Thyroid gland (tissue), 4 donors: ENCODE measurements at regions not wholly inside any gene's neighbourhood (a gene's known extent, or its start where the extent isn't known, plus 50 kb on each side); places are given as distances from the start of the nearest gene placed in this dataset.
A peak's percentile ranks its signal among the peaks of the same experiment; 100 is the strongest.

Experiments
- DNase-seq, 2 donors: peaks; one replicate each; pipeline ENCODE4 v3.0.0-alpha.2; 2019
- H3K27ac ChIP-seq, 3 donors: fragments of 200-600 bp; sonication (generic); 1 replicate in 2 of 3; 2 replicates in 1 of 3; pipeline ENCODE4 v1.5.1; 2016 to 2019; ENCODE audit warnings: mild to moderate bottlenecking in 1 of 3, moderate library complexity in 1 of 3
- H3K27me3 ChIP-seq: fragments of 200-600 bp; sonication (generic); one replicate; pipeline ENCODE4 v1.5.1; 2019
- H3K36me3 ChIP-seq, 2 donors: fragments of 200-600 bp; sonication (generic); one replicate each; pipeline ENCODE4 v1.5.1; 2016 to 2019
- H3K4me1 ChIP-seq, 2 donors: fragments of 200-600 bp; sonication (generic); one replicate each; pipeline ENCODE4 v1.5.1; 2017 to 2019
- H3K4me3 ChIP-seq, 3 donors: fragments of 200-600 bp; sonication (generic); replicated peaks in 1 of 3; 1 replicate in 2 of 3; 2 replicates in 1 of 3; pipeline ENCODE4 v1.5.1; 2016; ENCODE audit warnings: mild to moderate bottlenecking in 1 of 3
- H3K9me3 ChIP-seq: fragments of 200-600 bp; sonication (generic); one replicate; pipeline ENCODE4 v1.5.1; 2017
- POLR2A ChIP-seq, 2 donors: fragments of 450-650 bp; IDR thresholded peaks; one replicate each; pipeline ENCODE4 v1.6.1; 2017; ENCODE audit warnings: antibody characterized with exemption in 2 of 2, mild to moderate bottlenecking in 2 of 2, moderate library complexity in 1 of 2
- WGBS, 2 donors: methylation state at CpG; one replicate each; pipeline ENCODE4 v1.1.5; 2017; 5-methylcytosine and 5-hydroxymethylcytosine counted together
- intact Hi-C: fragments of 100-400 bp; cut with DNase I; formaldehyde crosslinking; loops from one replicate; pipeline ENCODE4 v1.15.1; 2023
- TF ChIP-seq, protein P1 (sequence below), 6 experiments: fragments of 200-600 bp in 3 of 6; fragments of 450-650 bp in 3 of 6; sonication (generic) in 3 of 6; IDR thresholded peaks; one replicate each; pipeline ENCODE4 v1.5.1; 2016 to 2019; ENCODE audit warnings: antibody characterized with exemption in 6 of 6, mild to moderate bottlenecking in 2 of 6, inconsistent platforms in 1 of 6, moderate library complexity in 1 of 6

DNA sequence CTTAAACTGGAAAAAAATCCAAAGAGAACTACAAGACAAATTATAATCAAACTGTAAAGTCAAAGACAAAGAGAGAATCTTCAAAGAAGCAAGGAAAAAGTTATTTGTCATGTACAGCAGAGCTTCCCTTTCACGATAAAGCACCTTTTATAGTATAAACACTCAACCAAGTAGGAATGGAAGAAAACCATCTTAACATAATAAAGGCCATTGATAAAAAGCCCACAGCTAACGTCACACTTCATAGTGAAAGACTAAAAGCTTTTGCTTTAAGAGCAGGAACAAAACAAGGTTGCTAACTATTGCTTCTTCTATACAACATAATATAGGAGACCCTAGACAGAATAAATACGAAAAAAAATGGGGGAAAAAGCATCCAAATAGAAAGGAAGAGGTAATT, 595.7 kb upstream of the POU3F4 start:
- no peaks in the 10 kb centered on the region for H3K36me3 ChIP-seq
- H3K4me1 ChIP-seq = no peaks in the 10 kb centered on the region
- intact Hi-C loops = no loop called here
- no peaks in the 10 kb centered on the region for H3K9me3 ChIP-seq
- H3K4me3 ChIP-seq = no peak overlapping the region
- DNase-seq = no peak
- TF ChIP-seq, protein P1, sequence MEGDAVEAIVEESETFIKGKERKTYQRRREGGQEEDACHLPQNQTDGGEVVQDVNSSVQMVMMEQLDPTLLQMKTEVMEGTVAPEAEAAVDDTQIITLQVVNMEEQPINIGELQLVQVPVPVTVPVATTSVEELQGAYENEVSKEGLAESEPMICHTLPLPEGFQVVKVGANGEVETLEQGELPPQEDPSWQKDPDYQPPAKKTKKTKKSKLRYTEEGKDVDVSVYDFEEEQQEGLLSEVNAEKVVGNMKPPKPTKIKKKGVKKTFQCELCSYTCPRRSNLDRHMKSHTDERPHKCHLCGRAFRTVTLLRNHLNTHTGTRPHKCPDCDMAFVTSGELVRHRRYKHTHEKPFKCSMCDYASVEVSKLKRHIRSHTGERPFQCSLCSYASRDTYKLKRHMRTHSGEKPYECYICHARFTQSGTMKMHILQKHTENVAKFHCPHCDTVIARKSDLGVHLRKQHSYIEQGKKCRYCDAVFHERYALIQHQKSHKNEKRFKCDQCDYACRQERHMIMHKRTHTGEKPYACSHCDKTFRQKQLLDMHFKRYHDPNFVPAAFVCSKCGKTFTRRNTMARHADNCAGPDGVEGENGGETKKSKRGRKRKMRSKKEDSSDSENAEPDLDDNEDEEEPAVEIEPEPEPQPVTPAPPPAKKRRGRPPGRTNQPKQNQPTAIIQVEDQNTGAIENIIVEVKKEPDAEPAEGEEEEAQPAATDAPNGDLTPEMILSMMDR (IDR thresholded peaks at IDR 0.05) = no peak
- TF ChIP-seq POLR2A (IDR thresholded peaks at IDR 0.05) = no peak
- WGBS, 2 donors = 49 to 54% methylated on average over 3 of the region's 3 CpGs
- no peaks in the 10 kb centered on the region for H3K27me3 ChIP-seq
- no peak overlapping the region for H3K27ac ChIP-seq

DNA sequence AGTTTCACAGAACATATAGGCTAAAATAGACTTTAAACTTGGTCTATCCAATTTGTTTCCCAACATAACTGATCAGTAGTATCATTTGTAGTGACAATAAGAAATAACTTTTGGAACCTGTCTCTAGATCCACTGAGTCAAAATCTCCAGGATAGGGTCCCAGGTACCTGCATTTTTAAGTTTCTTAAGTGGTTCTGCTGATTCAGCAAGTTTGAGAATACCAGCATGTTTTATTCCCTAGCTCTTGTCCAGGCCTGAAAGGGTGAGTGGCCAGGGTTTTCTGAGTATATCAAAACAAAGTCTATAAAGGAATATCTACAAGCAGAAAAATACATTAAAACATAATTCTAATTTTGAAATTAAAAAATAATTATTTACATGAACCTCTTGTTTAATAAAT, 573.1 kb upstream of the POU3F4 start:
- Histone ChIP-seq H3K4me3 (no peak overlapping the region), H3K9me3 (no peaks in the 10 kb centered on the region), H3K27me3 (no peaks in the 10 kb centered on the region), H3K4me1 (no peaks in the 10 kb centered on the region), H3K27ac (no peak overlapping the region), H3K36me3 (no peaks in the 10 kb centered on the region)
- intact Hi-C loops = no loop called here
- TF ChIP-seq POLR2A (IDR thresholded peaks at IDR 0.05) = no peak
- TF ChIP-seq, protein P1 (IDR thresholded peaks at IDR 0.05) = no peak
- no peak for DNase-seq

DNA sequence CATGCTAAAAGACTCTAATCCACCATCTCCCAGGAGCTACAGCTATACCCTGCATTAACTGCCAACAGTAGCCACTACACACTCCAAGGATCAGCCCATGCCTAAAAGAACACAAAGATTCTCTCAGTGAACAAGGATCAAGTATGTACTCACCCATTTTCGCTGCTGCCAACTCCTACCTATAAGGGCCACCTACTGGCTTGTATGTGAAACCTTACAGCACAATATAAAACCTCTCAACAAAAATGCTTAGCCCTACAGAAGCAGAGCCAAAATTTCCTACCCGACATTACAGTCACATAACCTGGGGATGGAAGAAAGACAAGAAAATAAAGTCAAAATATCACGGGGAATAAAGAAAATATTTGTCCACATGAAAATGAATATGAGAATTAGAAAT, 562.8 kb upstream of the POU3F4 start:
- H3K36me3 ChIP-seq = no peaks in the 10 kb centered on the region

DNA sequence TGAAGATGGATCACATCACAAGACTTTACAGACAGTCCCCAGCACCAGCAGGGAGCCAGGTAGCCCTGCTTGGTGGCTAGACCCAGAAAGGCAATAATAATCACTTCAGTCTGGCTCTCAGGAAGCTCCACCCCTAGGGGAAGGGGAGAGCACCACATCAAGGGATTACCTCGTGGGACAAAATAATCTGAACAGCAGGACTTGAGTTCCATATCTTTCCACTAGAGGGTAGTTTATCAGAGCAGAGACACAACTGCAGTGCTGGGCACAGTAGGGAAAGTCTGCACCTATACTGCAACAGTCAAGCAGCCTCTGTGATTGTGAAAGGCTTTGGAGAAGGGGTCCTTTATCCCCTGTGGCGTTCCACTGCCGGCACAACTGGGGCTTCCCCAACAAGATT, 547.0 kb upstream of the POU3F4 start:
- no peaks in the 10 kb centered on the region for H3K27me3 ChIP-seq
- H3K4me3 ChIP-seq = no peak overlapping the region
- H3K9me3 ChIP-seq = no peaks in the 10 kb centered on the region
- TF ChIP-seq POLR2A (IDR thresholded peaks at IDR 0.05) = no peak
- TF ChIP-seq, protein P1 (IDR thresholded peaks at IDR 0.05) = no peak
- no peak overlapping the region for H3K27ac ChIP-seq
- no peak for DNase-seq
- intact Hi-C loops = no loop called here
- H3K4me1 ChIP-seq = no peaks in the 10 kb centered on the region
- 83 to 86% methylated on average over 1 of the region's 3 CpGs for WGBS, 2 donors
- H3K36me3 ChIP-seq = no peaks in the 10 kb centered on the region

More for the DNA sequence above, 562.8 kb upstream of the POU3F4 start:
- no peaks in the 10 kb centered on the region for H3K4me1 ChIP-seq
- H3K27ac ChIP-seq = no peak overlapping the region
- H3K9me3 ChIP-seq = no peaks in the 10 kb centered on the region
- intact Hi-C loops = no loop called here
- H3K4me3 ChIP-seq = no peak overlapping the region
- TF ChIP-seq POLR2A (IDR thresholded peaks at IDR 0.05) = no peak
- TF ChIP-seq, protein P1 (IDR thresholded peaks at IDR 0.05) = no peak
- H3K27me3 ChIP-seq = no peaks in the 10 kb centered on the region
- DNase-seq = no peak
- WGBS, 2 donors = 73 to 83% methylated on average over 3 of the region's 3 CpGs

DNA sequence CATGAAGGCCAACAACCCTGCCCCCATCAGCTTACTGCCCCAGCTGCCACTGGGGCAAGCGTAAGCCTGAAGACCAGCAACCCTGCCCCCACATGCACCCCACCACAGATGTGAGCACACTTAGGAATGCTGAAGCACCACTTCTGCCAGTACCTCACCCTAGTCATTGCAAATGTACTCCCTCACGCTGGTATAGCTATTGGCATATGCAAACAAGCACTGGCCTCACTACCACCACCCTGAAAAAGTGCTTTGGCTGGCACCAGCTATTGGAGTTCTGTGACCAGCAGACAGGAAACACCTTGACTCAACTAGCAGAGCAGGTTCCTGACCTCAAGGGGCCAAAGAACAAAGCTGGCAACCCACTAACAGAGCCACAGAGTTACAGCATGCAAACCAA, 534.4 kb upstream of the POU3F4 start:
- 33 to 35% methylated on average over 1 to 2 of the region's 2 CpGs for WGBS, 2 donors
- intact Hi-C loops = no loop called here
- Histone ChIP-seq H3K9me3 (no peaks in the 10 kb centered on the region), H3K36me3 (no peaks in the 10 kb centered on the region), H3K4me3 (no peak overlapping the region), H3K27me3 (no peaks in the 10 kb centered on the region), H3K27ac (no peak overlapping the region), H3K4me1 (no peaks in the 10 kb centered on the region)
- DNase-seq = peak; percentile 41 to 53
- no peak for TF ChIP-seq POLR2A (IDR thresholded peaks at IDR 0.05)
- TF ChIP-seq, protein P1 (IDR thresholded peaks at IDR 0.05) = no peak
